Hypothalamus (tissue), 51 donors: ENCODE measurements at regions not wholly inside any gene's neighbourhood (a gene's known extent, or its start where the extent isn't known, plus 50 kb on each side); places are given as distances from the start of the nearest gene placed in this dataset.

Experiments
- DNase-seq, 51 donors: peaks; one replicate each; lab custom pipeline; 2025; lab: John Stamatoyannopoulos, UW

GRCh38 chr18:46369323-46369722 is 265.1 kb downstream of the HAUS1 start:
- no peak for DNase-seq

- no peak for DNase-seq
These were observed 266.7 kb downstream of the HAUS1 start for GRCh38 chr18:46370898-46371297.

GRCh38 chr18:46372670-46373069 is 268.5 kb downstream of the HAUS1 start:
- DNase-seq, result no peak

GRCh38 chr18:46373131-46373530 is 268.9 kb downstream of the HAUS1 start:
- no peak for DNase-seq

GRCh38 chr18:46373791-46374190 is 269.6 kb downstream of the HAUS1 start:
- DNase-seq, result no peak

- no peak for DNase-seq
These were observed 270.7 kb downstream of the HAUS1 start for GRCh38 chr18:46374850-46375249.

- DNase-seq, result no peak
These were observed 273.4 kb downstream of the HAUS1 start for GRCh38 chr18:46377557-46377956.

GRCh38 chr18:46378126-46378863 is 274.1 kb downstream of the HAUS1 start:
- DNase-seq, result no peak

- no peak for DNase-seq
These were observed 274.7 kb downstream of the HAUS1 start for GRCh38 chr18:46378864-46379207.

GRCh38 chr18:46379323-46379950 is 275.3 kb downstream of the HAUS1 start:
- no peak for DNase-seq

- DNase-seq, result no peak
These were observed 271.9 kb downstream of the LOXHD1 start for GRCh38 chr18:46385124-46385523.

- DNase-seq, result peak in 8 of 51 donors; percentile 5 to 24 (median 6)
These were observed 270.2 kb downstream of the LOXHD1 start for GRCh38 chr18:46386788-46387187.

GRCh38 chr18:46387441-46388131 is 269.4 kb downstream of the LOXHD1 start:
- DNase-seq, result peak in 1 of 51 donors; percentile 2

- DNase-seq, result no peak
These were observed 268.7 kb downstream of the LOXHD1 start for GRCh38 chr18:46388286-46388685.

GRCh38 chr18:46392576-46392975 is 264.4 kb downstream of the LOXHD1 start:
- DNase-seq, result no peak

- no peak for DNase-seq
These were observed 263.8 kb downstream of the LOXHD1 start for GRCh38 chr18:46393230-46393629.

GRCh38 chr18:46393961-46394360 is 263.1 kb downstream of the LOXHD1 start:
- DNase-seq, result no peak

GRCh38 chr18:46395795-46396194 is 261.2 kb downstream of the LOXHD1 start:
- DNase-seq, result no peak

GRCh38 chr18:46397174-46397573 is 259.8 kb downstream of the LOXHD1 start:
- no peak for DNase-seq

GRCh38 chr18:46398005-46398404 is 259.0 kb downstream of the LOXHD1 start:
- no peak for DNase-seq

- no peak for DNase-seq
These were observed 258.4 kb downstream of the LOXHD1 start for GRCh38 chr18:46398625-46399024.

- no peak for DNase-seq
These were observed 257.7 kb downstream of the LOXHD1 start for GRCh38 chr18:46399303-46399702.
